ENCODE measurements at regions not wholly inside any gene's neighbourhood (a gene's known extent, or its start where the extent isn't known, plus 50 kb on each side); places are given as distances from the start of the nearest gene placed in this dataset.

GRCh38 chr12:76611533-76611932, 52.0 kb upstream of the OSBPL8 start:
- DNase-seq, result no peak

DNA sequence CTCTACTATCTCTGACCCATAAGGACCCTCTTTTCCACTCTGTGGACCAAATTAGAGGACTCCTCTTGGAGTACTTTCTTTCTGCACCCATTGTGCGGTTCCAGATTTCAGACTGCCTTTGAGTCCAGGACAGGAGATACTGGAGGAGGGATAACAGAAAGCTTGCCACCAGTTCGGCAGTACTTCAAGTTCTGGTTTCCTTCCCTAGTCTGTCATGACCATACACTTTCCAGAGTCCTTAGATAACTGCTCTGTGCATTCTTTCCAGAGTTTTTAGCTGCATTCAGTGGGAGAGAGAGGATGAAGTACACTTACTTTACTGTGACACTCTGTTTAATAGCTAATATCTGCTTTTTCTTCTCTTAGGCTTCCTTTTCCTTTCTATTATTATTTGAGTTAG, 54.8 kb upstream of the OSBPL8 start:
- DNase-seq, result no peak

DNA sequence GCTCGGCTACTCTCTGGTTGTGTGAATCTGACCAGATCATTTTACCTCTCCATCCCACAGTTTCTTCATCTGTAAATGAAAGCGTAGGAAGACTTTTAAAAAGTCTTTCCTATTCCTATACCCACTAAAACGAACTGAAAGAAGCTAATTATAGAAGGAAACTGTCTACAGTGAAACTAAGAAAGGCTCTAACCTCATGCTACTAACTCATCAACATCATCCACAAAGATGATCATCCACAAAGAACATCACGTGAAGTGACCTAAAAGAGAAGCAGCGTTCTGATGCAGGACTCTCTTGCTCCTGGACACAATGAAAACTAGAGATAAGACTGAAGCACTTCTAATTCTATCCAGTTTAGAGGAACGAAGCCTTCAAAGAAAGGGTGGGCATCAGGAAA, 58.5 kb upstream of the OSBPL8 start:
- no peak for DNase-seq

DNA sequence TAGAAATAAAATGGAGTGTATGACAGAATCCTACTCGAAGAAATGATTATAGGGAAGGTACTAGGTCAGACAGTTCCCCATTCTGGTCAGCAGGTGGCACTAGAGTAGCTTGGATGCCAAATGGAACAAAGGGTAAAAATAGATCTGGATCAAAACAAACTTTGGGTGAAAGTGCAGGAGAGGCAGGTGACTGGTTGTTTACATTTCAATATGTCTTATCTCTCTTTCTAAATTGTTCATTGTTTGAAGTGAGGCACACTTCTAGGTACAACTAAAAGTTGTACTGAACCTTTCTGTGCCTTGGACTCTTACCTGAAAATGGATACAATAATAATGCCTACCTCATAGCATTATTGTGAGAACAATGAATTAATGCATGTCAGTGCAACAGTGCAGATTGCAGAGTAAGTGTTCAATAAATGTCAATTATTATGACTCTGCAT, 62.0 kb upstream of the OSBPL8 start:
- peak; percentile 75 for DNase-seq

DNA sequence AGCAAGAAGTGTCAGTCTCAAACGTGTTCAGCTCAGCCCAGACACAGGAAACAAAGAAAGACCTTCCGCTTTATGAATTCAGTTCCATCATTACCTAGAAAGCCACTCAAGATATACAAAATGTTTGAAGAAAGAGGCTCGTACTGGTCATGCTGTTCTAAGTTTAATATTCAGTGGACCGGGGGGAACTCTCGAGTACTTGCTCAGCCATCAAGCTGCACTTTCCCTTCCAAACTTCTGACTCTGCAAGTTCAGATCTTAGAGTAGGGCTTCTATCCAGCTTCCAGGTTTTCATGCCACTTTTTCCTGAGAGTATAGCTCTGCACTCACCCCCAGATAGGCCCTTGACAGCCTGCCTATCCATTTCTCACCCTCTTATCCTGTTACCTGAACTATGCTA, 62.8 kb upstream of the OSBPL8 start:
- no peak for DNase-seq

- no peak for DNase-seq
Measured at GRCh38 chr12:76622915-76623314, 63.3 kb upstream of the OSBPL8 start.

DNA sequence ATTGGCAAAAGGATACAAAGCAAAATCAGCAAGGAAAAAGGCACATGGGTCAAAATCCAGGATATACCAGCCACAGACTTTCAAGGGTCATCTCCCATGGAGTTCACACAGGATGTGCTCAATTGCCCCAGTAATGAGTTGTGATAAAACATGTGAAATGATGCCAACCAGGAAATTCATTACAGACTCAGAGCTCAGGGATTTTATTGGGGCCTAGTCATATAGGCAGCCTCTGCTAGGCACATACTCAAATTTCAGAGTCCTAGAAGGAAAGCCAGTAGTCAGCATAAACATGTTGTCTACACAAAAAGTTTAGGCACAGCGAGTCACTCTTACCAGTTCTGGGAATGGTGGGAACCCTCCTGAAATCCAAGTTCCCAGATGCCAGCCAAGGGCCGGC, 64.4 kb upstream of the OSBPL8 start:
- no peak for DNase-seq

DNA sequence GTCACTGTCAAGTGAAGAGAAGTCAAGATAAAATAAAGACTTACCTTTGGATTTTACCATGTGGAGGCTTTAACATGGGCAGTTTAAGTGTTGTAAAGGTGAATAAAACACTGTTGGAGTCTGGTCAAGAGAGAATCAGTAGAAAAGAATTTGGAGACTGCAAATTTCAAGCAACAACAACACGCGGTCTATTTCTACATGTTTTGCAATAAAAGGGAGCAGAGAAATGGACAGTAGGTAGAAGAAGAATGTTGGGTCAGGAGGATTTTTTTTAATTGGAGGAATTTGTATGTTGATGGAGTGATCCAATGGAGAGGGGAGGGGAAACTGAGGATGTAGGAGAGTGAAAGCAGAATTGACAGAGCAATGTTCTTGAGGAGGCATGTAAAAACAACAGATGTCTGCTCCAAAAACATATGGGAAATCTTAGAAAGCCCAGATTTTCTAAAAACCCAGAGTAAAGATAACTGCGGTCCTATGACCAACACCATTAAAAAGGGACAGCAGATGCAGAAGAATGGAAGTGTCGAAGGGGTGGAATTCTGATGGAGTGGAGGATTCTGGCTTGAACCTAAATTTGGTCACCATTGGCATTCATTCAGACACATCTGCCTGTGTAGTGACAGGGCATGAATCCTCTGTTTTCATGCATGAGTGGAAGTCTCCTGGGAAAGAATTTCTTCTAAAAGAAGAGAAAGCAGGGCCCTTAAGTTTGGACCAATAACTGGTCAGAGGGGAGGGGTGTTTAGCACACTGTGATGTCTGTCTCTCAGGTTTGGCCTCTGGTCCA, 68.0 kb upstream of the OSBPL8 start:
- no peak for DNase-seq

GRCh38 chr12:76628745-76629144, 69.2 kb upstream of the OSBPL8 start:
- no peak for DNase-seq

- no peak for DNase-seq
Measured at GRCh38 chr12:76631741-76632140, 72.2 kb upstream of the OSBPL8 start.

GRCh38 chr12:76633415-76633814, 73.8 kb upstream of the OSBPL8 start:
- DNase-seq, result no peak

DNA sequence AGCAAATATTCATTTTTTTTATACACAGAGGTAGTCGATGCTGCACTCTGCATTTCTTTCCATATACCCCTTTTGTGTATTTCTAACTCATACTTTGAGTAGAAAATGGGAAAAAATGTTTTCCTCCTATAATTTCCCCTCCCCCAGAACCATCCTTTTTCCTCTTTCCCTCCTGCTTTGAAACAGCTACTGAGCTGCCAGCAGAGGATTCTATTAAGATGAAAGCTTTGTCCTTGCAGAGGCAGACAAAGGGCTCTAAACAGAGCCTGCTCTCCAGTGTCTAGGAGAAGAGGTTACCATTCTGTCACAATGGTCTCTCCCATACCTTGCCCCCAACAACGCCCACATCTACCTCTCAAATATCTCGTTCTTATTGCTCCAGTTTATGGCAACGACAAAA, 74.6 kb upstream of the OSBPL8 start:
- no peak for DNase-seq

DNA sequence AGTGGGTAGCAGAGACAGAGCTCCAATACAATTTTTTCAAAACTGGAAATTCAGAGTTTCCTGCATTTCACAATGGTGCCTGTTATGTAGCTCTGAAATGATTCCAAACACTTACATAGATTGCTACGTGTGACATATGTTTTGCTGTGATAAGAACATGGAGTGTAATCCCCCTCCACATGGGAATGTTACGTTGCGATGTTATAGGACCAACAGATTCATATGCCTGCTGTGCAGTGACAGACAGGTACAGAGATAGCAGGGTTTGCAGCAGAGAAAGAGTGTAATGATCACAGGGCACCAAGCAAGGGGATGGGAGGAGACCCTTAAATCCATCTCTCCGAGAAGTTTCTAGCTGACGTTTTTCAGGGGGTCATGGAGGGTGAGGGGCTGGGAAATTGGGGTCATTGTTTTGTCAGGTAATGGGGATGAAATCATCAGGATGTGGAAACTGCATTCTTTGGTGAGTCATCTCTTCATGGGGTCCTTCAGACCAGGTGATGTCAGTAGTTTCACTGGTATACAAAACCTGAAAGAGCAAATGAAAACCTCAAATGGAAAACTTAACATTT, 76.6 kb upstream of the OSBPL8 start:
- peak; percentile 25 for DNase-seq

DNA sequence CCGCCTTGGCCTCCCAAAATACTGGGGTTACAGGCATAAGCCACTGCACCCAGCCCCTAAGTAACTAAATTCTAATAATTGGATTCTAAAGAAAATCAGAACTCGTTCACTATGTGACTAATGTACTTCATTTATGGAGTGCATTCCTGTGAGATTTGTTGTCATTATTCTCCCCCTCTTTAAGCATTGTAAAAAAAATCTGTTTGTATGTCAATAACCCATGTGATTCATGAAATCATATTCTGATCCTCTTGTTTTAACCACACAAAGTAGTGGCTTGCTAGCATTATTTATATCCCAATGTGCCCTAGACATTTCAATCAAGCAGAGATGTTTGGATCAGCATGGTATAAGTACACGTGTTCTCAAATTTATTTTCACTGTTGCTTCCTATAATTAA, 78.2 kb upstream of the OSBPL8 start:
- no peak for DNase-seq

DNA sequence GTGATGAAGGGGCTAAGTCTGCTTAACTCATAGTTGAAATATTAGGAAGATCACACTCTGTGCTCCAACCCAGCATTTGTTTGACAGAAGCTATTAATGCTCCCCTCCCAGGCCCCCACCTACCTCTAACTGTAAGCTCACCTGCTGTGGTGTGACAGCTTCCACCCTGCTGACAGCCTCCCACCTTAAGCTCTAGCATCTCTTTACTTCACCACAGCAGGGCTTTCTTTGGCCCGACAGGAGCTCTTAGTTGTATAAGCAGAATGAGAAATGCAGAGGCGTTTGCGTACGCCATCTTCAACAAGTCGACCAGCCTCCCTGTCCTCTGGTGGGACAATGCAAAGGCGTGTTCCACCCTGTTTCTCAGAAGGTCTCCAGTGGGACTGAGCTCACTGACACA, 80.1 kb upstream of the OSBPL8 start:
- no peak for DNase-seq

DNA sequence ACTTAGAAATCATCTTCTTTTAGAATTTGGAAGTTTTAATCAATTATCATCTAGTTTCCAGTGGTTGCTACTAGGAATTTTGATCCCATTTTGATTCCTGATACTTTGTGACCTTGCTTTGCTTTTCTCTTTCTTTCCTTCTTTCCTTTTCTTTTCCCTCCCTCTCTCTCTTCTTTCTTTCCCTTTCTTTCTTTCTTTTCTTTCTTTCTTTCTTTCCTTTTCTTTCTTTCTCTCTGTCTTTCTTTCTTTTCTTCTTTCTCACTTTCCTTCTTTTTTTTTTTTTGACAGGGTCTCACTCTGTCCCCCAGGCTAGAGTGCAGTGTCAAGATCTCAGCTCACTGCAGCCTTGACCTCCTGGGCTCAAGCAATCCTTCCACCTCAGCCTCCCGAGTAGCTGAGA, 81.5 kb upstream of the OSBPL8 start:
- DNase-seq, result no peak

- no peak for DNase-seq
Measured at GRCh38 chr12:76641961-76642360, 82.4 kb upstream of the OSBPL8 start.

GRCh38 chr12:76643438-76643837, 83.9 kb upstream of the OSBPL8 start:
- DNase-seq, result no peak

DNA sequence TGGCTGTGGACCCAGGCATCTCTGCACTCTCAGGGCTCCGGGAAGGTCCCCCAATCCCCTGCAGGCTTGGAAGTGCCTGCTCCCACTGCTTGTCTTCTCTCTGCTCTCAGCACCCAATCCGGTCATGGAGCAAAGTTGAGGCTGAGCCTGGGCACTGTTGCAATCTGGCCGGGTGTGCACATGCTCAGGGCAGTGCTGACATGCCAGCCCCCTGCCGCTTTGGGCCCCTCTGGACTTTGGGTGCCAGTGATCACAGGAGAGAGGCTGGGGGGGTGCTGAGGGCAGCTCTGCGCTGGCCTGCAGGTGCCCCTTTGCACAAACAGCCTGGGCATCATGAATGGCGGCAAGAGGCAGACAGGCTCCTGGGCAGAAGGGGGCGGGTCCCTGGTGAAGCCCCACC, 85.4 kb upstream of the OSBPL8 start:
- no peak for DNase-seq

DNA sequence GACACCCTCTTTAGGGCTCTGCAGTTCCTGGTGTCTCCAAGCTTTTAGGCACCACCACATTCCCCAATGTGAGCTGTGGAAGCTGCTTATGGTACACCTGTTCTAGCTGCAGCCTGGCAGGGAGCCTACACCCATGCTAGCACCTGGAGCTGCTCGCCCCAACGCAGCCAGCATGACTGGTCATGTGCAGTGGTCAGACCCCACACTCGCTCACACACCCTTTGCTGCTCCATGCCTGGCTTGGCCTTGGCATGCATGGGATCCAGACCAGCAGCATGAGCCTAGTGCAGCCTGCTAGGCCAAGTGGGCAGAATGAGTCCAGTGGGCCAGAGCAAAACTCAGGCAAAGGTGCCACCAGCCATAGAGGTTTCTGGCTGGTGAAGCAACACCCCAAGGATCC, 86.4 kb upstream of the OSBPL8 start:
- DNase-seq, result no peak

DNA sequence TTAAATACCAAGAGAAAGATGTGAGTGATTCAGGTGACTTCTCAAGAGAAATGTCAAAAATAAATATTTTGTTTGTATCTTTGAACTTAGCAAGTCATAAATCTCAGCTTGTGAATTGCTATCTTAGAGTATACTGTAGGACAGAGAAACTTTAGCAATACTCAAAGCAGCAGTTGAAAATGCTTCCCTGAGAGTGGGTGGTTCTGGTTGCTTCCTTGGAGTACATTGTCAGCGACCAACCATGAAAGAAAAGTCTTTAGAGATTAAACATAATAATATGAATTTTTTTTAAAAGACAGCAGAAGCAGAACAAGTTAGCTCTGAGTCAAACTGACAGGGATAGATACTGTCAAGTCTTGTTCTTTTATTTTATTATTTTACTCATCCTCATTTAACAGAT, 86.8 kb upstream of the OSBPL8 start:
- DNase-seq, result no peak

DNA sequence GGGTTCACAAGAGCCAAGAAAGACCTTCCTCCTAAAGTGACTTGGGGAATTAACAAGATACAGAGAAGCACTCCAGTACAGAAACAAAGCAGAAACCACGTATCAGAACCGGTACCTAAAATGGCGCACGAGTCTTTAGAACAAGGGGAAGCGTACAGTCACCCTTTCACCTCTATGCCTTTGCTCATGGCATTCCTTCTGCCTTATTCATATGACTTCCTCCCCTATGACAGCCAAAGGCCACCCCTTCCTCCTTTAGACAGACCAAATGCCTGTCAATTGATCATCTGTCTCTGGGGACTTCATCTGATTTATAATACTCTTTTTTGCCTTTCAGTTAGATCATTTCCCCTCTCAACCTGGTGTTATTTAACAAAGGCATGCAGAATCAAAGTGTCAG, 89.5 kb upstream of the OSBPL8 start:
- no peak for DNase-seq

- DNase-seq, result no peak
Measured at GRCh38 chr12:76652402-76652801, 92.8 kb upstream of the OSBPL8 start.

DNA sequence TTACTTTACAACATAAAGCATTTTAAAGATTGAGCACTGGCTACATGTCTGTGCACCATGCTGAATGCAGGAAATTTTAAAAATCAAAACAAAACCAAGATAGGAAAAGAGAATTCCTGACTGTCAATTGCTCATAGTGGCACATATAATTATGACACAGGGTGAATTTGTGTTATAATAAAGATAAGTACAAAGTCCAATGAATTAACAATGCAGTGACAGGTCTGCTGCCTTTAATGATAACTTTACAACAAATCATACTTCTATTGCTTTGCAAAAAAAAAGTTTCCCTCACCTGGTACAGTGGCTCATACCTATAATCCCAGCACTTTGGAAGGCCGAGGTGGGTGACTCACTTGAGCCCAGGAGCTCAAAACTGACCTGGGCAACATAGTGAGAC, 93.8 kb upstream of the OSBPL8 start:
- DNase-seq, result no peak

GRCh38 chr12:76664731-76665130, 99.2 kb upstream of the ZDHHC17 start:
- DNase-seq, result no peak

Data from activated CD4-positive, alpha-beta T cell treated with anti-CD3 and anti-CD28 coated beads, Interleukin-10, Interleukin-2, amounts not matched to agents 100 ng/mL and 50 ng/mL, durations not matched to agents 16 hours and 8 hours (primary cell).